ENCODE measurements at regions not wholly inside any gene's neighbourhood (a gene's known extent, or its start where the extent isn't known, plus 50 kb on each side); places are given as distances from the start of the nearest gene placed in this dataset.
A peak's percentile ranks its signal among the peaks of the same experiment; 100 is the strongest.

DNA sequence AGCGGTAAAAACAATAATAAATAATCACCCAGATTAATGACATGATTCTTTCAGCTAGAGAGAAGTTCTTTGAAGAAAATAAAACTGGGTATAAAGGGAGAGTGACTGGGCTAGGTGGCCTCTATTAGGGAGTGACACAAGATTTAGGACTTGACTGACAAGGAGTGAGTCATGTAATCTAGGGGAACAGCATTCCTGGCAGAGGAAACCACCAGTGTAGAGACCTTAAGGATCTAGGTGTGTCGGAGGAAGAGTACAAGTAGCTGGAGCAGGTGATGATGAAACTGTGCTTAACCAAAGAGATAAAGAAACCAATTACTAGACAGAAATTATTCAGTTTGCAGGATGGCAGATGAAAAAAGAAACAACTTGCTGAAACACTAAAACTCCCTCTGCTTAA lies 248.0 kb downstream of the RFC3 start:
- H3K27ac ChIP-seq: no peak overlapping the region
- H3K4me3 ChIP-seq: no peak overlapping the region
- H3K9ac ChIP-seq: no peak overlapping the region
- TF ChIP-seq Cebpa-rat (IDR thresholded peaks at IDR 0.05): no peak
- no peaks in the 10 kb centered on the region for H3K36me3 ChIP-seq
- no peaks in the 10 kb centered on the region for H4K20me1 ChIP-seq
- H3K9me3 ChIP-seq (replicated peaks in 1 of 11): no peaks in the 10 kb centered on the region
- H3K4me2 ChIP-seq: no peak overlapping the region
- H3K27me3 ChIP-seq: no peaks in the 10 kb centered on the region
- H3K4me1 ChIP-seq: no peaks in the 10 kb centered on the region

DNA sequence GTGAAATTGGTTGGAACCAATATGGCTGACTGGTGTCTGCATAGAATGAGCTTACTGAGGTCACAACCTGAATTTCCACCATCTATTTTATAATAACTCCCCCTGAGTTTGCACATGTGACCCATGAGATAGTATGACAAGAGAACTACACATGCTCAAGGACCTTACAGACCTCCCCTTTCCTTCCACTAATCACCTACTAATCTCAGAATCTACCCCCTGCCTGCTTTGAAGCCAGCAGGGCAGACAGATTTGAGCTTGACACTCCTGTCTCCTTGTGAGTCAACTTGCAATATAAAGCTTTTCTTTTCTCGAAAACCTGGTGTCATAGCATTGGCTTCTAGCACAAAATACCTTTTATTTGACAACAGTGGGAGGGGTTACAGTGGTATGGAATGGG lies 248.4 kb downstream of the RFC3 start:
- Histone ChIP-seq H3K27ac (no peak overlapping the region), H3K4me2 (no peak overlapping the region), H3K36me3 (no peaks in the 10 kb centered on the region), H3K4me1 (no peaks in the 10 kb centered on the region), H4K20me1 (no peaks in the 10 kb centered on the region), H3K4me3 (no peak overlapping the region), H3K9ac (no peak overlapping the region), H3K9me3 (replicated peaks in 1 of 11) (no peaks in the 10 kb centered on the region), H3K27me3 (no peaks in the 10 kb centered on the region)
- no peak for TF ChIP-seq Cebpa-rat (IDR thresholded peaks at IDR 0.05)

GRCh38 chr13:34070006-34070405 lies 252.1 kb downstream of the RFC3 start:
- Histone ChIP-seq H3K27ac (no peak overlapping the region), H3K9ac (no peak overlapping the region), H3K27me3 (no peaks in the 10 kb centered on the region), H3K4me1 (no peaks in the 10 kb centered on the region), H3K9me3 (replicated peaks in 1 of 11) (peaks cover 0 to 11% (median 4%) of the 10 kb centered on the region in 11 experiments; a peak in 4 of 22 replicates), H3K4me3 (no peak overlapping the region), H3K4me2 (no peak overlapping the region), H4K20me1 (no peaks in the 10 kb centered on the region), H3K36me3 (no peaks in the 10 kb centered on the region)
- TF ChIP-seq Cebpa-rat (IDR thresholded peaks at IDR 0.05): no peak

DNA sequence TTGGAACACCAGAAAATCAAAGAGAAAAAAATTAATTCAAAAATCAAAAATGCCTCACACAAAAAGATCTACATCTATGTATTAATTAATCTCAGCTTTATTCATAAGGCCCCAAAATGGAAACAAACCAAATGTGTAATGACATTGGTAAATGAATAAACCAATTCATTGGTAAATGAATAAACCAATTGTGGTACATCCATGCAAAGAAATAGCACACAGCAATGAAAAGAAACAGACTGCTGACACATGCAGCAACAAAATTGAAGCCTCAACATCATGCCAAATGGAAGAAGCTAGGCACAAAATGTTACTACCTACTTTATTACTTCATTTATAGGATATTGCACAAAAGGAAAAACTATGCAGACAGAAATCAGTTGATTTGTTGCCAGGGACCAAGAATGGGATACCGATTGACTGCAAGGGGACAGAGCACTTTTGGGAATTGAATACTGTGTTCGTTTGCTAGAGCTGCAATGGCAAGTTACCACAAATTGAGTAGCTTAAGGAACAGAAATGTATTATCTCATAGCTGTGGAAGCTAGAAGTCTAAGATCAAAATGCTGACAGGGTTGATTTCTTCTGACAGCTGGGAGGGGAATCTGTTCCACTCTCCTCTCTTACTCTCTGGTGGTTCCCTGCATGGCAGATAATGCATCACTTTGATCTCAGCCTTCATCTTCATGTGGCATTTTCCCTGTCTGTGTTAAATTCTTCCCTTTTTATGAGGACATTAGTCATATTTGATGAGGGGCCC lies 252.8 kb downstream of the RFC3 start:
- Histone ChIP-seq H3K4me2 (no peak overlapping the region), H3K9ac (no peak overlapping the region), H4K20me1 (no peaks in the 10 kb centered on the region), H3K27me3 (no peaks in the 10 kb centered on the region), H3K27ac (no peak overlapping the region), H3K4me3 (no peak overlapping the region), H3K9me3 (replicated peaks in 1 of 11) (peaks cover 0 to 11% (median 4%) of the 10 kb centered on the region in 11 experiments; a peak in 4 of 22 replicates), H3K36me3 (no peaks in the 10 kb centered on the region), H3K4me1 (no peaks in the 10 kb centered on the region)
- no peak for TF ChIP-seq Cebpa-rat (IDR thresholded peaks at IDR 0.05)

DNA sequence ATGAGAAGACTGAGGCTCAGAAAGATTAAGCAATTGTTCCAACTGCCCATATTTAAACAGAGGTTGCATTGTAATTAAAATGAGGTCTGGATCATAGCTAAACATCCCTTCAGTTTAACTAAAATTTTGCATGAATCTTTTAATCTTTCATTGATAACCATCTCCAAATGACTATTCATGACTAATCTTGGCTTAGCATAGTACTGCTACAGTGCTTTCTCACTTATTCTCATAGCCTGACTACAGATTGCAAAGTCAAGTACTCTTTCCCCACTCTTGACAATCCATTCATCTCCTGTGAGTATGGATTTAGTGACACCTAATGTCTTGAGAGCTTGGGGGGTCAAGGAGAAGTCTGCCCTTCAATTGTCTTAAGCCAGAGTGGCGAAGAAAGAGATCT lies 258.4 kb downstream of the RFC3 start:
- Histone ChIP-seq H4K20me1 (no peaks in the 10 kb centered on the region), H3K4me3 (no peak overlapping the region), H3K4me1 (peaks cover 0 to 17% (median 0%) of the 10 kb centered on the region in 10 experiments; a peak in 5 of 20 replicates), H3K27ac (no peak overlapping the region), H3K9me3 (replicated peaks in 1 of 11) (peaks cover 0 to 11% (median 4%) of the 10 kb centered on the region in 11 experiments; a peak in 4 of 22 replicates), H3K9ac (no peak overlapping the region), H3K27me3 (no peaks in the 10 kb centered on the region), H3K36me3 (no peaks in the 10 kb centered on the region), H3K4me2 (no peak overlapping the region)
- no peak for TF ChIP-seq Cebpa-rat (IDR thresholded peaks at IDR 0.05)

DNA sequence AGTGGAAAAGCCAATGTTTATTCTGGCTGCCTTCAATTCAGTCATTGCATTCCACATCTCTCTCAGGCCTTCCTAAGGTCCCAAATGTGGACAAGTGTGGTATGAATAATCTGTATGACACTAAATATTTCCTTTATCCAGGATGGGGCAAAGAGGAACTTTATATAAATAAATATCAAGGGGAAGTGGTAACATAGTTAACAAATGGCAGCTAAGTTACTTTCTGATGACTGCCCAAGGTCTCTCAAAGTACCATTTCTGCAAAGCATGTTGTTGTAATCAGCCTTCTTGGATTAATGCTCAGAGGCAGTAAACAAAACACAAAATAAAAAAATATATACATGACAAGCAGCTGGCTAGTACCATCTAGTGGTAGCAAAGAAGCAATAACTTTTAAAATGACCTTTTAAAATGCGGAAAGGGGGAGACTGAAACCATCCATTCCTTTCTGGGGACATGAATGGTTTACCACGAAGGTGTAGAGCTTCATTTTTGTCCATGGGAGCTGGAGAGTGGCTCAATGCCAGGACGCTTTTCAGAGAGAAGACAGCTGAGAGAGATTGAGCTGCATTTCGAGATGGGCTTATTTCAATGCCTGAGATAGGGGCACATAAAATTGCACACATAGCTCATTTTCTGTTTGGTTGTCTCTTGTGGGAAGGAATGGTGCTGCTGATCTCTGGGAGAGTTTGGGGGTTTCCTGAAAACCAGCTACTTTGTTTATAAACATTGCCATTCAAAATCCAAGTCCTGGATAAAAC lies 259.2 kb downstream of the RFC3 start:
- Histone ChIP-seq H4K20me1 (no peaks in the 10 kb centered on the region), H3K9me3 (replicated peaks in 1 of 11) (peaks cover 0 to 11% (median 4%) of the 10 kb centered on the region in 11 experiments; a peak in 4 of 22 replicates)

GRCh38 chr13:34078334-34078999 lies 260.5 kb downstream of the RFC3 start:
- Histone ChIP-seq H3K4me1 (peaks cover 0 to 17% (median 0%) of the 10 kb centered on the region in 10 experiments; a peak in 5 of 20 replicates), H4K20me1 (no peaks in the 10 kb centered on the region), H3K9me3 (replicated peaks in 1 of 11) (peaks cover 0 to 11% (median 4%) of the 10 kb centered on the region in 11 experiments; a peak in 4 of 22 replicates), H3K27me3 (no peaks in the 10 kb centered on the region), H3K9ac (no peak overlapping the region), H3K36me3 (no peaks in the 10 kb centered on the region), H3K27ac (no peak overlapping the region), H3K4me3 (no peak overlapping the region), H3K4me2 (no peak overlapping the region)
- no peak for TF ChIP-seq Cebpa-rat (IDR thresholded peaks at IDR 0.05)

More for the DNA sequence above, 259.2 kb downstream of the RFC3 start:
- Histone ChIP-seq H3K36me3 (no peaks in the 10 kb centered on the region), H3K27me3 (no peaks in the 10 kb centered on the region), H3K4me3 (no peak overlapping the region), H3K4me2 (peak overlapping the region in 3 of 11 experiments; percentile 16 to 51 (median 22); a peak in 5 of 22 replicates), H3K27ac (no peak overlapping the region), H3K9ac (no peak overlapping the region), H3K4me1 (peaks cover 0 to 17% (median 0%) of the 10 kb centered on the region in 10 experiments; a peak in 5 of 20 replicates)
- TF ChIP-seq Cebpa-rat (IDR thresholded peaks at IDR 0.05): no peak

DNA sequence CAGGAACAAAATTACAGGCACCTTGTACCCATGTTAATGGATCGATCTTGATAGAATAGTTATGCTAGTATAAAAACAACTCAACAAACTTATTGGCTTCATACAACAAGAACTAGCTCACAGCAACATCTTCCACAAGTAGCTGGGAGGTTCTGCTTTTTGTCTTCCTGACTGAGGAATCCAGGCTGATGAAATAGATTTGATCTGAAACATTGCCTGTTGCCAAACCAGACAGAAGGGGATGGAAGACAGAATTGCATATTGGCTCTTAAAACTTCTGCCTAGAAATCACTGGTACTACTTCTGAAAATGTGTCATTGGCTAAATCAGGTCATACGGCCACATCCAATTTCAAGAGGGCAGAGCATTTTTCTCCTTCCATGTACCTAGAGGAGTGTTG lies 267.3 kb downstream of the RFC3 start:
- H4K20me1 ChIP-seq: no peaks in the 10 kb centered on the region
- no peak overlapping the region for H3K4me3 ChIP-seq
- H3K4me1 ChIP-seq: no peaks in the 10 kb centered on the region
- no peak for TF ChIP-seq Cebpa-rat (IDR thresholded peaks at IDR 0.05)
- H3K9ac ChIP-seq: no peak overlapping the region
- H3K27ac ChIP-seq: no peak overlapping the region
- H3K4me2 ChIP-seq: no peak overlapping the region
- H3K27me3 ChIP-seq: no peaks in the 10 kb centered on the region
- H3K9me3 ChIP-seq (replicated peaks in 1 of 11): peaks cover 15 to 22% (median 17%) of the 10 kb centered on the region in 11 experiments
- no peaks in the 10 kb centered on the region for H3K36me3 ChIP-seq

- Histone ChIP-seq H3K27ac (no peak overlapping the region), H3K9ac (no peak overlapping the region), H3K4me3 (no peak overlapping the region), H3K4me1 (no peaks in the 10 kb centered on the region), H3K9me3 (replicated peaks in 1 of 11) (peaks cover 15 to 22% (median 17%) of the 10 kb centered on the region in 11 experiments), H3K36me3 (no peaks in the 10 kb centered on the region), H3K4me2 (no peak overlapping the region), H4K20me1 (no peaks in the 10 kb centered on the region), H3K27me3 (no peaks in the 10 kb centered on the region)
- no peak for TF ChIP-seq Cebpa-rat (IDR thresholded peaks at IDR 0.05)
These were observed 268.3 kb downstream of the RFC3 start for GRCh38 chr13:34086281-34086680.
